ENCODE measurements at regions not wholly inside any gene's neighbourhood (a gene's known extent, or its start where the extent isn't known, plus 50 kb on each side); places are given as distances from the start of the nearest gene placed in this dataset.

- DNase-seq (ENCODE audit: low read depth, low spot score) = no peak
- H3K4me3 ChIP-seq (ENCODE audit: low read depth, low read length) = no peak overlapping the region
- CTCF ChIA-PET = no interaction called here
- TF ChIP-seq CTCF (IDR thresholded peaks at IDR 0.05; ENCODE audit: insufficient read depth, low read length, missing control alignments) = no peak
- POLR2A ChIA-PET = no interaction called here
Measured at GRCh38 chr17:11005940-11006339, 168.1 kb upstream of the PIRT start.

GRCh38 chr17:11002417-11002816, 164.5 kb upstream of the PIRT start:
- no peak for TF ChIP-seq CTCF (IDR thresholded peaks at IDR 0.05; ENCODE audit: insufficient read depth, low read length, missing control alignments)
- POLR2A ChIA-PET = no interaction called here
- CTCF ChIA-PET = no interaction called here
- no peak overlapping the region for H3K4me3 ChIP-seq (ENCODE audit: low read depth, low read length)
- no peak for DNase-seq (ENCODE audit: low read depth, low spot score)

GRCh38 chr17:11001651-11002050, 163.8 kb upstream of the PIRT start:
- no peak overlapping the region for H3K4me3 ChIP-seq (ENCODE audit: low read depth, low read length)
- POLR2A ChIA-PET = no interaction called here
- no peak for DNase-seq (ENCODE audit: low read depth, low spot score)
- no peak for TF ChIP-seq CTCF (IDR thresholded peaks at IDR 0.05; ENCODE audit: insufficient read depth, low read length, missing control alignments)
- CTCF ChIA-PET = no interaction called here

GRCh38 chr17:10999484-10999883, 161.6 kb upstream of the PIRT start:
- TF ChIP-seq CTCF (IDR thresholded peaks at IDR 0.05; ENCODE audit: insufficient read depth, low read length, missing control alignments) = no peak
- POLR2A ChIA-PET = no interaction called here
- no peak overlapping the region for H3K4me3 ChIP-seq (ENCODE audit: low read depth, low read length)
- CTCF ChIA-PET = no interaction called here
- no peak for DNase-seq (ENCODE audit: low read depth, low spot score)

- DNase-seq (ENCODE audit: low read depth, low spot score) = no peak
- no peak for TF ChIP-seq CTCF (IDR thresholded peaks at IDR 0.05; ENCODE audit: insufficient read depth, low read length, missing control alignments)
- H3K4me3 ChIP-seq (ENCODE audit: low read depth, low read length) = no peak overlapping the region
- ChIA-PET CTCF (no interaction called here), POLR2A (no interaction called here)
Measured at GRCh38 chr17:10993126-10993525, 155.2 kb upstream of the PIRT start.

GRCh38 chr17:10992106-10992880, 154.4 kb upstream of the PIRT start:
- ChIA-PET POLR2A (no interaction called here), CTCF (no interaction called here)
- no peak for TF ChIP-seq CTCF (IDR thresholded peaks at IDR 0.05; ENCODE audit: insufficient read depth, low read length, missing control alignments)
- no peak overlapping the region for H3K4me3 ChIP-seq (ENCODE audit: low read depth, low read length)
- no peak for DNase-seq (ENCODE audit: low read depth, low spot score)
